ENCODE measurements at regions not wholly inside any gene's neighbourhood (a gene's known extent, or its start where the extent isn't known, plus 50 kb on each side); places are given as distances from the start of the nearest gene placed in this dataset.

GRCh38 chr12:97177481-97177880, 270.4 kb downstream of the NEDD1 start:
- DNase-seq (ENCODE audit: low read depth in 3 of 3): no peak

GRCh38 chr12:97181571-97182265, 274.7 kb downstream of the NEDD1 start:
- DNase-seq (ENCODE audit: low read depth in 3 of 3): no peak

DNA sequence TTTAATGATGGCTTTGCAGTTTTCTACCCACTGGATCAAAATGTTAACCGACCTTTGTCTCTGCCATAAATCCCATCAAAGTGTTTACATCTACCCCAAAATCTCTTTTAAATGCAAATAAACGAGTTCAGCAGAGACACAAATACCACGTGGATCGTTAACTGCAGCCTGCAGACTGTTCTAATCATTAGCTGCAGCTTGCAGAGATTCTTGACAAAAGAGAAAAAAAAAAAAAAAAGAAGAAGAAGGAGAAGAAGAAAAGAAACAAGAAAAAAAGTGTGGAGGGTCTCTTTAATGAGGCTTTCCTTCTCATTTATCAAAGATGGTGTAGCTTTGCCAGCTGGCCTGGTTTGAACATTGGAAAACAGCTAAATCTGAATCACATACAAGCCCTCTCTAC, 275.7 kb downstream of the NEDD1 start:
- DNase-seq (ENCODE audit: low read depth in 3 of 3): no peak

- DNase-seq (ENCODE audit: low read depth in 3 of 3): no peak
These were observed 277.2 kb downstream of the NEDD1 start for GRCh38 chr12:97184127-97184773.

GRCh38 chr12:97185567-97185966, 277.0 kb upstream of the RMST start:
- no peak for DNase-seq (ENCODE audit: low read depth in 3 of 3)

- no peak for DNase-seq (ENCODE audit: low read depth in 3 of 3)
These were observed 268.1 kb upstream of the RMST start for GRCh38 chr12:97194546-97194945.

DNA sequence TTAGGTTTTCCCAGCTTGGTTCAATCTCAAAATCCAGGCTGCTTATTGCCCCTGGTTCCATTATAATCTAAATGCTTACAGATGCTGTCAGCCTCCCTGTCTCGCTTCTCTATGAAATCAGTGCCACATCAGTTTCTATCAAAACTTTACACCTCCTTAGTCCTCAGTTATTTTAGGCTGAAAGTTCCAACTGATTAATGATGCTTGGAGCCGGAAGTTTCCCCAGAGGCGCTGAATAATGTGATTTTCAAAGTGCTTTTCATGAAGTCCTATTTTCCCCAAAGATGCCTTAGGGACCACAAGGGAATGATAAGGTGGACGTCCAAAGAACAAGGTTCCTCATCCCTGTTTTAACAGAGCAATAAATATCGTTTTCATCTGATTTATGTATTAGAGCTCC, 262.4 kb upstream of the RMST start:
- DNase-seq (ENCODE audit: low read depth in 3 of 3): no peak

DNA sequence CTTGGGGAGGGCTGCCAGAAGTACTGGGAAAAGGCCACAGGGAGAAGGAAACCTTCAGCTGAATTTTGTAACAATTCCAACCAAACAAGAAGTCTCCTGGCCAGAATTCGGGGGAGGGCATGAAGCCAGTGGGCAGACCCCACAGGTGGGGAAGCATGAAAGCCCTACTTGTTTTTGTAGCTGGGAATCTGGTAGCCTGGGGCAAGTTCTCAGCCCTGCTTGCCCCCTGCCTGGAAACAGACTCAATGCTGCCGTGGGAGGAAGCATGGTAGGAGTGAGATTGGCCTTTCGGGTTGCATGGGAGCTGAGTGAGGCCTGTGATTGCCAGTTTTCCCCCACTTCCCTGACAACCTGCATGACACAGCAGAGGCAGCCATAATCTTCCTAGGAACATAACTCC, 259.2 kb upstream of the RMST start:
- no peak for DNase-seq (ENCODE audit: low read depth in 3 of 3)

DNA sequence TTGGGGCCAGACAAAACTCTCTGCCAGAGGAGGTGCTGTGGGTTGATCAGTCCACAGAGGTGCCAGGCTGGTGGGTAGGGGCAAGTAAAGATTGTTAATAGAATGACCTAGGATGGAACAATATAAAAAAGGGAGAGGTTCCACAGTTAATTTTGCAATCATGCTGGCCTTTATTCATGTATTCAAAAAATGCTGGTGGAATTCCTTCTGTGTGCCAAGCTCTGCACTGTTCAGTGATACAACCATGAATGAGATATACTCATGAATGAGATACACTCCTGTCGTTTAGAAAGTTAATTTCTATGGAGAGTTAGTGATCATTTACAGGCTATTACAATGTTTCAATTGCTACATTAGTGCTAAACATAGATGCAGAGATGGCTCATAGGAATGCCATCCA, 252.6 kb upstream of the RMST start:
- no peak for DNase-seq (ENCODE audit: low read depth in 3 of 3)

- DNase-seq (ENCODE audit: low read depth in 3 of 3): no peak
These were observed 251.1 kb upstream of the RMST start for GRCh38 chr12:97211416-97211930.

DNA sequence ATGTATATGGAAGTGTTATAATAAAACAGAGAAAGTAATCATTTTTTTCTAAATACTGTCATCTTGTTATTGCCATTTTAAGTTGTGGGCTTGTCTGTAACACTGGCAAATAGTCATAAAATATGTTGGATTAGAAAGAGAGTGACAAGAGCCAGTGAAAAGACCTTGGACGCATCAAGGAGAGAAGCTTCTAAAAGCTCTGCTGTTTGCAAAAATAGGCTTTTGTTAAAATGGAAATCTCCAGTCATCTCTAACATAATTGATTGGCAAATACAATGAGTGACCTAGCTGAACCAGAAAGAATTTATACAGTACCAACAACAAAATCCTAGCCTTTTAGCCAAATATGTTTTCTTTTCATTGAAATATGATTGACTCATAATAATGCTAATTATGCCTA, 245.8 kb upstream of the RMST start:
- DNase-seq (ENCODE audit: low read depth in 3 of 3): no peak

GRCh38 chr12:97222391-97222790, 240.2 kb upstream of the RMST start:
- DNase-seq (ENCODE audit: low read depth in 3 of 3): no peak

DNA sequence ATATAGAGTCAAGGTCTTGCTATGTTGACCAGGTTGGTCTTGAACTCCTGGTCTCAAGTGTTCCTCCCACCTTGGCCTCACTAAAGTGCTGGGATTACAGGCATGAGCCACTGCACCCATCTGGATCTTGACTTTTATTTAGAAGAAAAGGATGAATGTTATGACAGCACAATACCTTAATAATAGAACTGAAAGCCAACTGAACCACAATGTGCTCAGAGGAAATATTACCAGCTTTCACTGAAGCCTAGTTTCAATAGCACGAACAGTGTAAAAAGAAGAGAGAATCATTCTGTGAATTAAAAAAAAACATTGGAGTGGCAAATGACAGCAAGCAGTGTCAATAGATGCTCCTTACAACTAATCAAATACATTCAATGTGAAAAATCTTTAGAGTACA, 239.2 kb upstream of the RMST start:
- no peak for DNase-seq (ENCODE audit: low read depth in 3 of 3)

GRCh38 chr12:97229004-97229403, 233.6 kb upstream of the RMST start:
- no peak for DNase-seq (ENCODE audit: low read depth in 3 of 3)

- no peak for DNase-seq (ENCODE audit: low read depth in 3 of 3)
These were observed 227.5 kb upstream of the RMST start for GRCh38 chr12:97235102-97235501.

DNA sequence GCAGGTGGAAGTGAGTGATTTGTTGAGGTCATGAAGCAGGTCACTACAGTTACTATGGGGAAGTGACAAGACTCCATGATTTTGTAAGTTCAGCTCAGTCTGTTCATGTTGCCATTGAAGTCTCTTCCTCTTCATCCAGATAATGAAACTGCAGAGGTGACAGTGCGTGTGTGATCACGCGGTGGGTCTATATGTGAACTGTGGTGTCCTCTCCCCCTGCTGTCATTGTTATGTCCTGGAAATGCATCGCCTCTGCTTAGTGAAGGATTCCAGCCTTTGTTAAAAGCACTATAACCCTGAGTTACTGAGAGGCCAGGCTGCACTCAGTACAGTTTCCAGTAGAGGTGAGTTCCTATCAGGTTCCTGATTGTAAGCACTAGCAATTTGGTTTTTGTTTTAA, 216.2 kb upstream of the RMST start:
- DNase-seq (ENCODE audit: low read depth in 3 of 3): no peak

DNA sequence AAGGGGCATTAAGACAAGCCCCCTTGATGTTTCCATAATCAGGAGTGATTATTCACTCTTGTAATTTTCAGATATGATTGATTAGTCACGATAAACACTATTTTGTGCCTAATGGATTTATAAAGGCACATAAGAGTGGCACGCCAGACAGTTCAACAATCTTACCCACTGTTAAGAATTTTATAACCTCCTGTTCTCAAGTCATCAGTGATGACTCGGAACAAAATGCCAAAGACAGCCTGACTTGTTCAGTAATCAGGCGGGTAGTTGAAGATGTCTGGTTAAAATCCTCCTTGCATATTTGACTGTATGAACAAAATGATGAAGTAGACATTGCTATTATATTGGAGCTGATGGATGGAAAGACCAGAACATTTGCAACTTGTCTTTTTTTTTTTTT, 212.1 kb upstream of the RMST start:
- DNase-seq (ENCODE audit: low read depth in 3 of 3): no peak

DNA sequence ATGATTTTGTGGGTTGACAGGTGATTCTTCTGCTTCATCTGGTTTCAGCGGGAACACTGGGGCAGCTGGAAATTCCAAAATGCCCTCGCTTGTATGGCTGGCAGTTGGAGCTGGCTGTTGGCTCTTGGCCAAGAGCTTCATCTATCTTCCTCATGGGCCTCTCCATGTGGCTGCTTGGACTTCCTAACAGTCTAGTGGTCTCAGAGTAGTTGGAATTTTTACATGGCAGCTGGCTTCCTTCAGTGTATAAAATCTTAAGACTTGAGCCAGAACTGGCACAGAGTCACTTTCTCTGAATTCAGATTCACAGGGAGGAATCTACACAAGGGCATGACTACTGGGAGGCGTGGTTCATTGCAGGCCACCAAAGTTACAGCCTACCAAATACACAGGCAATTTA, 204.9 kb upstream of the RMST start:
- no peak for DNase-seq (ENCODE audit: low read depth in 3 of 3)

GRCh38 chr12:97259098-97259497, 203.5 kb upstream of the RMST start:
- DNase-seq (ENCODE audit: low read depth in 3 of 3): no peak

DNA sequence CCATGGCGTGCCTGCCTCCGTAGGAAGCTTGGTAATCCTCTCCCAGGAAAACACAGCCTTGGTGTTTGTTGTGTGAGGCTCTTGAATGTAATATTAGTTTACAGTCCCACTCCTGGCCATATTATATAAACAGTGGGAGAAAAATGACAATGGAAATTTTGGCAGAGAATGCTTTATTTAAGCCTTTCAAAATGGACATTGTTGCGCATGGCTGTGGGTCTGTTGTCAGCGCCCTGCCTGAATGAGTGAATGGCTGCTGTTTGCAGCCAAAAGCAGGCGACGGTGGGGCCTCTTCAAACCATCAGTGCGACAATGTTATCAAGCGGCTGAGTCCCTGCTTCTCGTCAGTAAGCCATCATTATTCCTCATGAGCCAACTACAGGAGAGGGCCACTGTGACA, 201.8 kb upstream of the RMST start:
- DNase-seq (ENCODE audit: low read depth in 3 of 3): no peak

DNA sequence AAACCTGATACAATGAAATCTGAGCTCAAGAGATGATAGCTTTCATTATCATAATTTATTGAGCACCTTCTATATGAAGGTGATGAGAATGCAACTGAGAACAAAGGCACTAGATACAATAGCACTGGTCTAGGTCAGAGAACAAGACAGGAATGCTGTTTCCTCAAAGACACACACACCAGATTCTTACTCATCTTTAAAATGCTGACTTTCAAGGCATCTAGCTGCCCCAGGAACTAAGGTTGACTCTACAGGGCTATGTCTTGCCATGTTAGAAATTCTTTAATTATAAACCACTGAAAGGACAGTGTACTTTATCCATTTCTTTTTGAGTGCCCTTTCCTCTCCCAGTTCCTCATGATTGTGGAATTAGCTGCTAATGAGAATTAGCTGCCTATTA, 195.4 kb upstream of the RMST start:
- DNase-seq (ENCODE audit: low read depth in 3 of 3): no peak

DNA sequence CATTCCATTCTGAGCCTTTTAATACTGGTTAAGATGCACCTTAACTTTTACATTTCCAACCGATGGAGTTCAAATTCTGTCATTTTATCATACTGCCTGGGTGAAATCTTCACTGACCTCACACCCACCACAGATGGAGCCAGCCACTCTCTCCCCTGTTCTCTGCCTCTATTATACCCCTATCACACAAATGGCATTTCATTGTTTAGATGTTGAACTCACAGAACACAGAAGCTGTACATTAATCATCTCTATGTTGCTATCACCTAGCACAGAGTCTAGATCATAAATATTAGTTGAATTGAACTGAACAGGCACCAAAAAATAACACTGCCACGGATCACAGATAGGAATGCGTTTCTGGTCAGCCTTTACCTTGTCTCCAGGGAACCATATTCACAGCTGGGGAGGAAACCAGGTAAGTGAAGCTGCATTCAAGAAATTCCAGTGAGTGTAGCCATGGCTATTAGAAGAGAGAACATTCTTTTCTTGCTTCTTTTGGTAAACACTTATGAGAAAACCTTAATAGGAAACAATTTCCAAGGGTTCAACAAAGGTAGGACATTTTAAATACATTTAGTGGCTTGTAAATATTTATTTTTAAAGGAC, 194.9 kb upstream of the RMST start:
- no peak for DNase-seq (ENCODE audit: low read depth in 3 of 3)

GRCh38 chr12:97272471-97272870, 190.1 kb upstream of the RMST start:
- no peak for DNase-seq (ENCODE audit: low read depth in 3 of 3)
